IMR-90 (cell line): ENCODE measurements at regions not wholly inside any gene's neighbourhood (a gene's known extent, or its start where the extent isn't known, plus 50 kb on each side); places are given as distances from the start of the nearest gene placed in this dataset.

ENCODE experiments used
- ATAC-seq: fragments of 200-7000 bp; cut with Tn5 transposase; 2 replicates; pipeline ENCODE4 v1.9.1; 2020; ENCODE audit warnings: low read depth, mild to moderate bottlenecking, moderate library complexity
- BruUV-seq: library from RNA; stranded (reverse); fragments of 400-500 nt; replicated peaks from 2 replicates; lab custom pipeline; 2021; lab: Mats Ljungman, UMichigan
- CTCF ChIA-PET: fragments of 300-600 bp; formaldehyde crosslinking; extraction: SDS; loops from one replicate; lab custom pipeline; 2021; ENCODE audit warnings: antibody characterized with exemption; lab: Yijun Ruan, JAX
- POLR2A ChIA-PET: fragments of 300-600 bp; sonication (Branson Sonifier 250); formaldehyde crosslinking; loops from one replicate; lab custom pipeline; 2022; ENCODE audit warnings: antibody characterized with exemption; ENCODE audit not compliant: unreplicated experiment; lab: Charles Lee
- DNase-seq: peaks from one replicate; pipeline ENCODE4 v3.0.0; 2013
- H2AFZ ChIP-seq: replicated peaks from 2 replicates; pipeline ENCODE3; 2013; ENCODE audit warnings: low read length, mild to moderate bottlenecking; ENCODE audit not compliant: poor library complexity
- H2AK5ac ChIP-seq: 2 replicates; pipeline ENCODE4 v1.6.1; 2013; ENCODE audit warnings: low read depth, low read length, inconsistent platforms
- H2AK9ac ChIP-seq: replicated peaks from 2 replicates; pipeline ENCODE3; 2013; ENCODE audit warnings: mild to moderate bottlenecking, low read depth, low read length, moderate library complexity; ENCODE audit not compliant: poor library complexity
- H2BK120ac ChIP-seq: 2 replicates; pipeline ENCODE4 v1.6.1; 2013; ENCODE audit warnings: low read depth, low read length, inconsistent platforms
- H2BK15ac ChIP-seq: 3 replicates; pipeline ENCODE4 v1.6.1; 2013; ENCODE audit warnings: low read depth, low read length, inconsistent platforms
- H2BK20ac ChIP-seq: 2 replicates; pipeline ENCODE4 v1.6.1; 2013; ENCODE audit warnings: low read depth, mild to moderate bottlenecking, inconsistent platforms, low read length, moderate library complexity
- H2BK5ac ChIP-seq: 2 replicates; pipeline ENCODE4 v1.6.1; 2013; ENCODE audit warnings: mild to moderate bottlenecking, low read depth, low read length, inconsistent platforms; ENCODE audit not compliant: poor library complexity, severe bottlenecking
- H3K14ac ChIP-seq: replicated peaks from 2 replicates; pipeline ENCODE4 v1.6.1; 2013; ENCODE audit warnings: low read depth, low read length, inconsistent platforms
- H3K18ac ChIP-seq: 2 replicates; pipeline ENCODE4 v1.6.1; 2013; ENCODE audit warnings: low read depth, low read length, control low read depth
- H3K23ac ChIP-seq: 2 replicates; pipeline ENCODE4 v1.6.1; 2013; ENCODE audit warnings: low read depth, low read length, inconsistent platforms
- H3K27ac ChIP-seq: 2 replicates; pipeline ENCODE4 v1.5.1; 2013; ENCODE audit warnings: mild to moderate bottlenecking, control low read depth, low read length; ENCODE audit not compliant: insufficient read depth
- H3K27me3 ChIP-seq: 2 replicates; pipeline ENCODE4 v1.6.1; 2013; ENCODE audit warnings: low read length; ENCODE audit not compliant: control insufficient read depth, insufficient read depth
- H3K36me3 ChIP-seq: 2 replicates; pipeline ENCODE4 v1.6.1; 2013; ENCODE audit warnings: low read length, mixed read lengths; ENCODE audit not compliant: control insufficient read depth, insufficient read depth
- H3K4ac ChIP-seq: 2 replicates; pipeline ENCODE4 v1.6.1; 2013; ENCODE audit warnings: low read depth, low read length, inconsistent platforms
- H3K4me1 ChIP-seq: 2 replicates; pipeline ENCODE4 v1.6.1; 2013; ENCODE audit warnings: low read length, mixed read lengths; ENCODE audit not compliant: control insufficient read depth, insufficient read depth
- H3K4me2 ChIP-seq: 2 replicates; pipeline ENCODE4 v1.6.1; 2013; ENCODE audit warnings: low read depth, mild to moderate bottlenecking, control low read depth, low read length, moderate library complexity
- H3K4me3 ChIP-seq: 2 replicates; pipeline ENCODE4 v1.5.1; 2013; ENCODE audit warnings: low read depth, mild to moderate bottlenecking, control low read depth, low read length, moderate library complexity; ENCODE audit not compliant: insufficient read depth
- H3K56ac ChIP-seq: 2 replicates; pipeline ENCODE4 v1.6.1; 2013; ENCODE audit warnings: low read length, inconsistent platforms; ENCODE audit not compliant: insufficient read depth; ENCODE audit errors: extremely low read depth
- H3K79me1 ChIP-seq, 2 experiments: 2 replicates each; pipeline ENCODE4 v1.6.1; 2013; ENCODE audit warnings: low read length in 2 of 2, inconsistent platforms in 1 of 2, low read depth in 1 of 2
- H3K9ac ChIP-seq: 2 replicates; pipeline ENCODE4 v1.6.1; 2013; ENCODE audit warnings: low read depth, low read length, control low read depth
- H3K9me1 ChIP-seq: 2 replicates; pipeline ENCODE4 v1.6.1; 2013; ENCODE audit warnings: low read length, inconsistent platforms; ENCODE audit not compliant: insufficient read depth
- H3K9me3 ChIP-seq: 2 replicates; pipeline ENCODE4 v1.6.1; 2013; ENCODE audit warnings: low read length; ENCODE audit not compliant: control insufficient read depth, insufficient read depth
- H4K20me1 ChIP-seq: 2 replicates; pipeline ENCODE4 v1.6.1; 2013; ENCODE audit warnings: low read length, inconsistent platforms; ENCODE audit not compliant: insufficient read depth
- H4K5ac ChIP-seq: 2 replicates; pipeline ENCODE4 v1.6.1; 2013; ENCODE audit warnings: mild to moderate bottlenecking, low read depth, low read length, control low read depth
- H4K8ac ChIP-seq, 2 experiments: 2 replicates each; pipeline ENCODE4 v1.6.1; 2013; ENCODE audit warnings: low read depth in 2 of 2, low read length in 2 of 2, control low read depth in 1 of 2, inconsistent platforms in 1 of 2
- H4K91ac ChIP-seq: 2 replicates; pipeline ENCODE4 v1.6.1; 2013; ENCODE audit warnings: low read depth, low read length, inconsistent platforms; ENCODE audit not compliant: insufficient read depth
- BHLHE40 ChIP-seq: fragments of 150-350 bp; IDR thresholded peaks from 2 replicates; pipeline ENCODE4 v1.6.1; 2016; ENCODE audit warnings: mild to moderate bottlenecking, low read depth, low read length
- CEBPB ChIP-seq: IDR thresholded peaks from 2 replicates; pipeline ENCODE4 v1.6.1; 2012; ENCODE audit warnings: low read depth, low read length, improper control_type of control experiment
- CHD1 ChIP-seq: IDR thresholded peaks from 2 replicates; pipeline ENCODE4 v1.6.1; 2012; ENCODE audit warnings: low read depth, low read length, improper control_type of control experiment
- FOS ChIP-seq: fragments of 150-350 bp; IDR thresholded peaks from 2 replicates; pipeline ENCODE4 v1.6.1; 2016; ENCODE audit warnings: low read depth, low read length
- MAFK ChIP-seq: IDR thresholded peaks from 2 replicates; pipeline ENCODE4 v1.6.1; 2012; ENCODE audit warnings: low read depth, low read length, improper control_type of control experiment
- MAZ ChIP-seq: IDR thresholded peaks from 2 replicates; pipeline ENCODE4 v1.6.1; 2012; ENCODE audit warnings: low read depth, mild to moderate bottlenecking, low read length, improper control_type of control experiment, moderate library complexity, borderline replicate concordance
- MXI1 ChIP-seq: IDR thresholded peaks from 2 replicates; pipeline ENCODE4 v1.6.1; 2012; ENCODE audit warnings: low read depth, mild to moderate bottlenecking, low read length, moderate library complexity, borderline replicate concordance
- NFE2L2 ChIP-seq: fragments of 150-350 bp; IDR thresholded peaks from 2 replicates; pipeline ENCODE4 v1.6.1; 2016; ENCODE audit warnings: low read depth, mild to moderate bottlenecking, low read length
- POLR2A ChIP-seq: IDR thresholded peaks from 2 replicates; pipeline ENCODE4 v1.6.1; 2012; ENCODE audit warnings: mild to moderate bottlenecking, low read depth, low read length
- RAD21 ChIP-seq: IDR thresholded peaks from 2 replicates; pipeline ENCODE4 v1.6.1; 2012; ENCODE audit warnings: low read length, improper control_type of control experiment
- RCOR1 ChIP-seq: IDR thresholded peaks from 2 replicates; pipeline ENCODE4 v1.6.1; 2012; ENCODE audit warnings: mild to moderate bottlenecking, low read length, improper control_type of control experiment; ENCODE audit not compliant: insufficient replicate concordance
- RFX5 ChIP-seq: IDR thresholded peaks from 2 replicates; pipeline ENCODE4 v1.8.0; 2012; ENCODE audit warnings: low read depth, mild to moderate bottlenecking, low read length, moderate library complexity
- SMC3 ChIP-seq: fragments of 150-350 bp; IDR thresholded peaks from 2 replicates; pipeline ENCODE4 v1.6.1; 2016; ENCODE audit warnings: low read depth, mild to moderate bottlenecking, antibody characterized with exemption, low read length, moderate library complexity
- USF2 ChIP-seq: fragments of 150-350 bp; IDR thresholded peaks from 2 replicates; pipeline ENCODE4 v1.6.1; 2017; ENCODE audit warnings: mild to moderate bottlenecking, antibody characterized with exemption, low read length, low read depth
- WGBS, 2 experiments: methylation state at CpG; one replicate each; pipeline versions ENCODE4 v1.1.5 to v1.1.7; 2013; ENCODE audit warnings: missing lambda C conversion rate in 2 of 2; ENCODE audit not compliant: insufficient read length in 1 of 2; ENCODE audit errors: extremely low coverage in 2 of 2; 5-methylcytosine and 5-hydroxymethylcytosine counted together
- dilution Hi-C: fragments of 300-500 bp; cut with HindIII; formaldehyde crosslinking; loops from one replicate; pipeline ENCODE4 v1.14.3; 2018; ENCODE audit warnings: low sequenced_read_pairs; ENCODE audit not compliant: unreplicated experiment
- in situ Hi-C: fragments of 300-500 bp; cut with MboI; formaldehyde crosslinking; loops from 3 replicates; pipeline ENCODE4 v1.14.3; 2019; ENCODE audit warnings: low sequenced_read_pairs, inconsistent platforms, mixed read lengths
- intact Hi-C: fragments of 100-400 bp; cut with micrococcal nuclease; formaldehyde crosslinking; loops from 2 replicates; pipeline ENCODE4 v1.10.0; 2022
- TF ChIP-seq, protein P1 (sequence below): conservative IDR thresholded peaks from 2 replicates; pipeline ENCODE4 v1.5.1; 2012; ENCODE audit warnings: mild to moderate bottlenecking, low read depth, low read length, improper control_type of control experiment
- TF ChIP-seq, protein P2 (sequence below): fragments of 150-350 bp; IDR thresholded peaks from 2 replicates; pipeline ENCODE4 v1.6.1; 2016; ENCODE audit warnings: low read depth, mild to moderate bottlenecking, low read length, moderate library complexity, borderline replicate concordance

DNA sequence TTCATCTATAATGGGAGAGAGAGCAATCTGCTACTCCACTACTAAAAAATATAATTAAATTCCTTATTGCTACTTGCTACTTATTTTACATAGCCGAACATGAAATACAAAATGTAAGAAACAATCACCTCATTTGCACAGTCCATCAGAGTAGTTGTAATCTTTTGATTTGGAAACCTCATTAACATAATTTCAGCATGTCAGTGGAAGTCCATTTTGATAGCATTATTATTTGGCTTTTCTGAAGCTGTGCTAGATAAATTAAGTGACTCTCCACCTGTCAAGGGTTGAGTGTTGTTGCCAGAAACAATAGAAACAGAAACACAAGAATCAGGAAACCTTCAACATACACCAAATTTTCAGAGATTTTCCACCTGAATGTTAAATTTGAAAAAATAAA, 250.0 kb downstream of the RFPL4B start:
- Histone ChIP-seq H4K8ac (no peak overlapping the region), H3K56ac (no peak overlapping the region), H2AK5ac (no peak overlapping the region), H3K14ac (no peak overlapping the region), H3K79me1 (no peaks in the 10 kb centered on the region), H2AK9ac (no peak overlapping the region), H2BK120ac (no peak overlapping the region), H4K5ac (no peak overlapping the region), H3K27me3 (peaks cover 2% of the 10 kb centered on the region), H3K9ac (no peak overlapping the region), H2BK20ac (no peak overlapping the region), H2BK15ac (no peak overlapping the region), H2BK5ac (no peak overlapping the region), H3K36me3 (no peaks in the 10 kb centered on the region), H4K91ac (no peak overlapping the region), H3K4me3 (no peak overlapping the region), H3K9me1 (no peaks in the 10 kb centered on the region), H3K4me1 (no peaks in the 10 kb centered on the region), H3K4ac (no peak overlapping the region), H4K20me1 (no peaks in the 10 kb centered on the region), H3K27ac (no peak overlapping the region), H3K23ac (no peak overlapping the region), H3K18ac (no peak overlapping the region), H3K9me3 (peaks cover 2% of the 10 kb centered on the region; the same call in 1 of the 2 replicates), H2AFZ (no peak overlapping the region), H3K4me2 (no peak overlapping the region)
- BruUV-seq: no TSS peak
- in situ Hi-C loops: no loop called here
- ATAC-seq (no peak), DNase-seq (no peak)
- ChIA-PET POLR2A (no interaction called here), CTCF (no interaction called here)
- no CpG with 5 or more reads among the region's 1 CpG for WGBS, 2 experiments
- intact Hi-C loops: no loop called here
- TF ChIP-seq RCOR1 (no peak), FOS (no peak), MAFK (no peak), POLR2A (no peak), USF2 (no peak), CEBPB (no peak), CHD1 (no peak), MAZ (no peak), RAD21 (no peak), SMC3 (no peak), NFE2L2 (no peak), MXI1 (no peak), RFX5 (no peak), BHLHE40 (no peak)
- TF ChIP-seq, protein P1, sequence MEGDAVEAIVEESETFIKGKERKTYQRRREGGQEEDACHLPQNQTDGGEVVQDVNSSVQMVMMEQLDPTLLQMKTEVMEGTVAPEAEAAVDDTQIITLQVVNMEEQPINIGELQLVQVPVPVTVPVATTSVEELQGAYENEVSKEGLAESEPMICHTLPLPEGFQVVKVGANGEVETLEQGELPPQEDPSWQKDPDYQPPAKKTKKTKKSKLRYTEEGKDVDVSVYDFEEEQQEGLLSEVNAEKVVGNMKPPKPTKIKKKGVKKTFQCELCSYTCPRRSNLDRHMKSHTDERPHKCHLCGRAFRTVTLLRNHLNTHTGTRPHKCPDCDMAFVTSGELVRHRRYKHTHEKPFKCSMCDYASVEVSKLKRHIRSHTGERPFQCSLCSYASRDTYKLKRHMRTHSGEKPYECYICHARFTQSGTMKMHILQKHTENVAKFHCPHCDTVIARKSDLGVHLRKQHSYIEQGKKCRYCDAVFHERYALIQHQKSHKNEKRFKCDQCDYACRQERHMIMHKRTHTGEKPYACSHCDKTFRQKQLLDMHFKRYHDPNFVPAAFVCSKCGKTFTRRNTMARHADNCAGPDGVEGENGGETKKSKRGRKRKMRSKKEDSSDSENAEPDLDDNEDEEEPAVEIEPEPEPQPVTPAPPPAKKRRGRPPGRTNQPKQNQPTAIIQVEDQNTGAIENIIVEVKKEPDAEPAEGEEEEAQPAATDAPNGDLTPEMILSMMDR: no peak
- TF ChIP-seq, protein P2, sequence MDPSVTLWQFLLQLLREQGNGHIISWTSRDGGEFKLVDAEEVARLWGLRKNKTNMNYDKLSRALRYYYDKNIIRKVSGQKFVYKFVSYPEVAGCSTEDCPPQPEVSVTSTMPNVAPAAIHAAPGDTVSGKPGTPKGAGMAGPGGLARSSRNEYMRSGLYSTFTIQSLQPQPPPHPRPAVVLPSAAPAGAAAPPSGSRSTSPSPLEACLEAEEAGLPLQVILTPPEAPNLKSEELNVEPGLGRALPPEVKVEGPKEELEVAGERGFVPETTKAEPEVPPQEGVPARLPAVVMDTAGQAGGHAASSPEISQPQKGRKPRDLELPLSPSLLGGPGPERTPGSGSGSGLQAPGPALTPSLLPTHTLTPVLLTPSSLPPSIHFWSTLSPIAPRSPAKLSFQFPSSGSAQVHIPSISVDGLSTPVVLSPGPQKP: no peak
- dilution Hi-C loops: no loop called here
